ENCODE measurements at regions not wholly inside any gene's neighbourhood (a gene's known extent, or its start where the extent isn't known, plus 50 kb on each side); places are given as distances from the start of the nearest gene placed in this dataset.

GRCh38 chr9:75616841-75617566 is 273.5 kb upstream of the PCSK5 start:
- no peaks in the 10 kb centered on the region for H4K20me1 ChIP-seq (ENCODE audit: insufficient read depth)
- H3K27ac ChIP-seq, result no peak overlapping the region
- no peak overlapping the region for H3K4me3 ChIP-seq (IDR thresholded peaks at IDR 0.05; ENCODE audit: insufficient read depth, low read depth, low read length)
- H3K9ac ChIP-seq, result no peak overlapping the region
- H3K36me3 ChIP-seq (ENCODE audit: insufficient read depth), result no peaks in the 10 kb centered on the region
- H3K27me3 ChIP-seq (ENCODE audit: insufficient read depth, low read depth), result no peaks in the 10 kb centered on the region
- no peaks in the 10 kb centered on the region for H3K79me2 ChIP-seq (ENCODE audit: insufficient read depth, low read depth)
- no peak for TF ChIP-seq CTCF (conservative IDR thresholded peaks at IDR 0.05; ENCODE audit: low read depth, low read length)
- no peak overlapping the region for H3K4me2 ChIP-seq
- H2AFZ ChIP-seq (ENCODE audit: low read depth), result no peak overlapping the region
- no peaks in the 10 kb centered on the region for H3K4me1 ChIP-seq (ENCODE audit: low read depth, poor library complexity, severe bottlenecking)

GRCh38 chr9:75623462-75623861 is 267.0 kb upstream of the PCSK5 start:
- H4K20me1 ChIP-seq (ENCODE audit: insufficient read depth), result no peaks in the 10 kb centered on the region
- H3K27ac ChIP-seq, result no peak overlapping the region
- no peaks in the 10 kb centered on the region for H3K27me3 ChIP-seq (ENCODE audit: insufficient read depth, low read depth)
- no peaks in the 10 kb centered on the region for H3K36me3 ChIP-seq (ENCODE audit: insufficient read depth)
- H3K4me1 ChIP-seq (ENCODE audit: low read depth, poor library complexity, severe bottlenecking), result no peaks in the 10 kb centered on the region
- H3K4me3 ChIP-seq (IDR thresholded peaks at IDR 0.05; ENCODE audit: insufficient read depth, low read depth, low read length), result no peak overlapping the region
- no peak for TF ChIP-seq CTCF (conservative IDR thresholded peaks at IDR 0.05; ENCODE audit: low read depth, low read length)
- no peak overlapping the region for H2AFZ ChIP-seq (ENCODE audit: low read depth)
- no peak overlapping the region for H3K9ac ChIP-seq
- no peak overlapping the region for H3K4me2 ChIP-seq
- H3K79me2 ChIP-seq (ENCODE audit: insufficient read depth, low read depth), result no peaks in the 10 kb centered on the region

- no peak overlapping the region for H3K4me3 ChIP-seq (IDR thresholded peaks at IDR 0.05; ENCODE audit: insufficient read depth, low read depth, low read length)
- H3K4me2 ChIP-seq, result no peak overlapping the region
- no peak for TF ChIP-seq CTCF (conservative IDR thresholded peaks at IDR 0.05; ENCODE audit: low read depth, low read length)
- no peaks in the 10 kb centered on the region for H3K4me1 ChIP-seq (ENCODE audit: low read depth, poor library complexity, severe bottlenecking)
- no peak overlapping the region for H3K27ac ChIP-seq
- no peaks in the 10 kb centered on the region for H3K36me3 ChIP-seq (ENCODE audit: insufficient read depth)
- no peaks in the 10 kb centered on the region for H4K20me1 ChIP-seq (ENCODE audit: insufficient read depth)
- no peak overlapping the region for H3K9ac ChIP-seq
- no peaks in the 10 kb centered on the region for H3K27me3 ChIP-seq (ENCODE audit: insufficient read depth, low read depth)
- no peak overlapping the region for H2AFZ ChIP-seq (ENCODE audit: low read depth)
- H3K79me2 ChIP-seq (ENCODE audit: insufficient read depth, low read depth), result no peaks in the 10 kb centered on the region
Observed at GRCh38 chr9:75624998-75625397, 265.5 kb upstream of the PCSK5 start.

- Histone ChIP-seq H2AFZ (ENCODE audit: low read depth) (no peak overlapping the region), H3K4me1 (ENCODE audit: low read depth, poor library complexity, severe bottlenecking) (no peaks in the 10 kb centered on the region), H3K4me2 (no peak overlapping the region)
Observed at GRCh38 chr9:75626860-75627259, 263.6 kb upstream of the PCSK5 start.

More at GRCh38 chr9:75626860-75627259, 263.6 kb upstream of the PCSK5 start:
- no peak for TF ChIP-seq CTCF (conservative IDR thresholded peaks at IDR 0.05; ENCODE audit: low read depth, low read length)
- no peak overlapping the region for H3K27ac ChIP-seq
- no peaks in the 10 kb centered on the region for H3K27me3 ChIP-seq (ENCODE audit: insufficient read depth, low read depth)
- H3K79me2 ChIP-seq (ENCODE audit: insufficient read depth, low read depth), result no peaks in the 10 kb centered on the region
- no peaks in the 10 kb centered on the region for H4K20me1 ChIP-seq (ENCODE audit: insufficient read depth)
- H3K9ac ChIP-seq, result no peak overlapping the region
- H3K4me3 ChIP-seq (IDR thresholded peaks at IDR 0.05; ENCODE audit: insufficient read depth, low read depth, low read length), result no peak overlapping the region
- H3K36me3 ChIP-seq (ENCODE audit: insufficient read depth), result no peaks in the 10 kb centered on the region
